PC-3 (cell line): ENCODE measurements at regions not wholly inside any gene's neighbourhood (a gene's known extent, or its start where the extent isn't known, plus 50 kb on each side); places are given as distances from the start of the nearest gene placed in this dataset.

ENCODE experiments used
- ATAC-seq: fragments of 200-7000 bp; cut with Tn5 transposase; 2 replicates; pipeline ENCODE4 v1.9.1; 2020; ENCODE audit warnings: mild to moderate bottlenecking, moderate library complexity
- BruUV-seq: library from RNA; stranded (reverse); fragments of 400-500 nt; replicated peaks from 2 replicates; lab custom pipeline; 2021; lab: Mats Ljungman, UMichigan
- CTCF ChIA-PET: fragments of 300-600 bp; sonication (Branson Sonifier 250); formaldehyde crosslinking; loops from one replicate; lab custom pipeline; 2022; ENCODE audit warnings: antibody characterized with exemption; lab: Charles Lee
- POLR2A ChIA-PET: fragments of 300-600 bp; sonication (Branson Sonifier 250); formaldehyde crosslinking; loops from one replicate; lab custom pipeline; 2022; ENCODE audit warnings: antibody characterized with exemption; ENCODE audit not compliant: unreplicated experiment; lab: Charles Lee
- DNase-seq: peaks from one replicate; pipeline ENCODE4 v3.0.0-alpha.2; 2015
- H2AFZ ChIP-seq: fragments of 300-600 bp; sonication (generic); 2 replicates; pipeline ENCODE4 v1.6.0; 2016; ENCODE audit warnings: antibody characterized with exemption, low read length
- H3F3A ChIP-seq: fragments of 300-600 bp; sonication (generic); one replicate; pipeline ENCODE4 v1.6.0; 2017; ENCODE audit warnings: antibody characterized with exemption, low read length, control low read depth, mild to moderate bottlenecking; ENCODE audit not compliant: unreplicated experiment
- H3K27ac ChIP-seq: fragments of 300-600 bp; sonication (generic); 2 replicates; pipeline ENCODE4 v1.5.1; 2016; ENCODE audit warnings: mild to moderate bottlenecking, low read length
- H3K27me3 ChIP-seq: fragments of 300-600 bp; sonication (generic); 2 replicates; pipeline ENCODE4 v1.6.1; 2016; ENCODE audit warnings: low read length, mixed read lengths
- H3K36me3 ChIP-seq: fragments of 300-600 bp; sonication (generic); 2 replicates; pipeline ENCODE4 v1.6.1; 2016; ENCODE audit warnings: low read depth, mixed run types, low read length, mixed read lengths
- H3K4me1 ChIP-seq: fragments of 300-600 bp; sonication (generic); 2 replicates; pipeline ENCODE4 v1.5.1; 2016; ENCODE audit warnings: low read length; ENCODE audit not compliant: insufficient read depth
- H3K4me2 ChIP-seq: fragments of 300-600 bp; sonication (generic); 2 replicates; pipeline ENCODE4 v1.6.0; 2016; ENCODE audit warnings: low read length
- H3K4me3 ChIP-seq: fragments of 300-600 bp; sonication (generic); 2 replicates; pipeline ENCODE4 v1.5.1; 2016; ENCODE audit warnings: mild to moderate bottlenecking, low read length, mixed read lengths
- H3K79me2 ChIP-seq: fragments of 300-600 bp; sonication (generic); 2 replicates; pipeline ENCODE4 v1.6.1; 2017; ENCODE audit warnings: low read length, mixed read lengths
- H3K9ac ChIP-seq: fragments of 300-600 bp; sonication (generic); 2 replicates; pipeline ENCODE4 v1.6.0; 2016; ENCODE audit warnings: mild to moderate bottlenecking, low read length
- H3K9me2 ChIP-seq: fragments of 300-600 bp; sonication (generic); replicated peaks from 2 replicates; pipeline ENCODE4 v1.6.1; 2016; ENCODE audit warnings: mixed run types, low read length, mixed read lengths
- H3K9me3 ChIP-seq: fragments of 300-600 bp; sonication (generic); 2 replicates; pipeline ENCODE4 v1.6.1; 2016; ENCODE audit warnings: low read length, mixed read lengths
- H4K20me1 ChIP-seq: fragments of 300-600 bp; sonication (generic); 2 replicates; pipeline ENCODE4 v1.6.1; 2016; ENCODE audit warnings: low read length, mixed read lengths
- EZH2 ChIP-seq: fragments of 300-600 bp; sonication (generic); IDR thresholded peaks from one replicate; pipeline ENCODE4 v1.6.1; 2017; ENCODE audit warnings: antibody characterized with exemption, mild to moderate bottlenecking, low read length; ENCODE audit not compliant: unreplicated experiment
- EZH2phosphoT487 ChIP-seq: fragments of 300-600 bp; sonication (generic); IDR thresholded peaks from 2 replicates; pipeline ENCODE4 v1.6.1; 2018; ENCODE audit warnings: mild to moderate bottlenecking, antibody characterized with exemption, low read length, borderline replicate concordance
- intact Hi-C: fragments of 100-400 bp; cut with micrococcal nuclease; formaldehyde crosslinking; loops from 2 replicates; pipeline ENCODE4 v1.9.0; 2023
- TF ChIP-seq, protein P1 (sequence below): fragments of 300-600 bp; sonication (generic); conservative IDR thresholded peaks from 2 replicates; pipeline ENCODE4 v1.5.1; 2017; ENCODE audit warnings: antibody characterized with exemption, low read depth, mild to moderate bottlenecking, low read length

DNA sequence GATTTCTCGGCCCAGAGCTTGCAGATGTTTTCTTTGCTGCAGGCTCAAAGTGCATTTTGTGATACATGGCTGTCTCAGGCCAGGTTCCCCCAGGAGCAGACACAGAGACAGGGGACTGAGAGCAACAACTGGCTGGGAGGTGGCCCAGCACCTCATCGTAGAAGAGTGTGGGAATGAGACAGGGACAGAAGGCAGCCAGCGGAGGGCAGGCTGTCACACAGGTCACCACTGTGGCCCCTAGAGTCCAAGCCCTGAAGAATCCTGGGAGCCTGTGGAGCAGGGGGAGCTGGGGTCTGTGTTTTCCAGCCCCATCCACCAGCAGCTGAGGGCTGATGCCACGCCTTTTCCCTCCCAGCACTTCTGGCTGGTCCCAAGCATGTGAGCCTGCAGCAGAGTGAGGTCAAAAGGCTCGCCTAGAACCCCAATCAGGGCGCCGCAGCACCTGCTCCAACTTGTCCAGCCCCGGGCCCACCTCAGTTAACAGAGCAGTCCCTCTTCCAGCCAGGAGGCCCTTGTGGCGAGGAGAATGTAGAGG is 723.8 kb downstream of the UQCRFS1 start:
- ATAC-seq = no peak
- H3K4me1 ChIP-seq = no peaks in the 10 kb centered on the region
- intact Hi-C loops = no loop called here
- no peaks in the 10 kb centered on the region for H3F3A ChIP-seq
- no peak overlapping the region for H3K4me2 ChIP-seq
- H3K79me2 ChIP-seq = no peaks in the 10 kb centered on the region
- no peaks in the 10 kb centered on the region for H3K36me3 ChIP-seq
- no peaks in the 10 kb centered on the region for H3K27me3 ChIP-seq
- no peaks in the 10 kb centered on the region for H3K9me2 ChIP-seq
- no peak overlapping the region for H3K4me3 ChIP-seq
- CTCF ChIA-PET = no interaction called here
- no peak overlapping the region for H3K9ac ChIP-seq
- TF ChIP-seq EZH2phosphoT487 = no peak
- TF ChIP-seq, protein P1, sequence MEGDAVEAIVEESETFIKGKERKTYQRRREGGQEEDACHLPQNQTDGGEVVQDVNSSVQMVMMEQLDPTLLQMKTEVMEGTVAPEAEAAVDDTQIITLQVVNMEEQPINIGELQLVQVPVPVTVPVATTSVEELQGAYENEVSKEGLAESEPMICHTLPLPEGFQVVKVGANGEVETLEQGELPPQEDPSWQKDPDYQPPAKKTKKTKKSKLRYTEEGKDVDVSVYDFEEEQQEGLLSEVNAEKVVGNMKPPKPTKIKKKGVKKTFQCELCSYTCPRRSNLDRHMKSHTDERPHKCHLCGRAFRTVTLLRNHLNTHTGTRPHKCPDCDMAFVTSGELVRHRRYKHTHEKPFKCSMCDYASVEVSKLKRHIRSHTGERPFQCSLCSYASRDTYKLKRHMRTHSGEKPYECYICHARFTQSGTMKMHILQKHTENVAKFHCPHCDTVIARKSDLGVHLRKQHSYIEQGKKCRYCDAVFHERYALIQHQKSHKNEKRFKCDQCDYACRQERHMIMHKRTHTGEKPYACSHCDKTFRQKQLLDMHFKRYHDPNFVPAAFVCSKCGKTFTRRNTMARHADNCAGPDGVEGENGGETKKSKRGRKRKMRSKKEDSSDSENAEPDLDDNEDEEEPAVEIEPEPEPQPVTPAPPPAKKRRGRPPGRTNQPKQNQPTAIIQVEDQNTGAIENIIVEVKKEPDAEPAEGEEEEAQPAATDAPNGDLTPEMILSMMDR = no peak
- no peak for TF ChIP-seq EZH2
- no peak overlapping the region for H3K27ac ChIP-seq
- POLR2A ChIA-PET = no interaction called here
- DNase-seq = no peak
- H4K20me1 ChIP-seq = no peaks in the 10 kb centered on the region
- no peak overlapping the region for H2AFZ ChIP-seq
- no TSS peak for BruUV-seq
- H3K9me3 ChIP-seq = no peaks in the 10 kb centered on the region

DNA sequence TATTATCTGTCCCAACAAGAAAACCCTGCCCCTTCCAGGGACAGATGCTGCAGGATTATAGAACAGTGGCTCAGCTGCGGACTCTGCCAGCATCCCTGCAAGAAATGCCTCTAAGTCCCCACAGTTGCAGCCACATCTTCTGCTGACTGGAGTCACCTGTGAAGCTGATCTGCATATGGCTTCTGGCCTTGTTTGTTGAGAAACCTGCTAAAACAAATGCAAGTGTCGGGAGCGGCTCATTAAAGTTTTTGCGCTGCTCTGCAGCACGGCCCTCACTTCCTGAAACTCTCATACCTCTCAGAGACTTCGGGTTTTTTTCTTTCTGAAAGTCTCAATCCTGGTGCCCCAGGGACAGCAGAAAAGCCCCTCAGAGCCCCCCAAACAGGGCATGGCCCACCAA is 725.0 kb downstream of the UQCRFS1 start:
- H4K20me1 ChIP-seq = no peaks in the 10 kb centered on the region
- H3K4me1 ChIP-seq = no peaks in the 10 kb centered on the region
- H3K9ac ChIP-seq = no peak overlapping the region
- H3K36me3 ChIP-seq = no peaks in the 10 kb centered on the region
- no peaks in the 10 kb centered on the region for H3F3A ChIP-seq
- no peaks in the 10 kb centered on the region for H3K79me2 ChIP-seq
- ChIA-PET CTCF (no interaction called here), POLR2A (no interaction called here)
- no peak overlapping the region for H3K27ac ChIP-seq
- BruUV-seq = no TSS peak
- H3K9me2 ChIP-seq = no peaks in the 10 kb centered on the region
- TF ChIP-seq, protein P1 = no peak
- TF ChIP-seq EZH2 (no peak), EZH2phosphoT487 (no peak)
- H3K9me3 ChIP-seq = no peaks in the 10 kb centered on the region
- intact Hi-C loops = no loop called here
- no peak overlapping the region for H2AFZ ChIP-seq
- no peaks in the 10 kb centered on the region for H3K27me3 ChIP-seq
- ATAC-seq (no peak), DNase-seq (no peak)
- H3K4me3 ChIP-seq = no peak overlapping the region
- H3K4me2 ChIP-seq = no peak overlapping the region

DNA sequence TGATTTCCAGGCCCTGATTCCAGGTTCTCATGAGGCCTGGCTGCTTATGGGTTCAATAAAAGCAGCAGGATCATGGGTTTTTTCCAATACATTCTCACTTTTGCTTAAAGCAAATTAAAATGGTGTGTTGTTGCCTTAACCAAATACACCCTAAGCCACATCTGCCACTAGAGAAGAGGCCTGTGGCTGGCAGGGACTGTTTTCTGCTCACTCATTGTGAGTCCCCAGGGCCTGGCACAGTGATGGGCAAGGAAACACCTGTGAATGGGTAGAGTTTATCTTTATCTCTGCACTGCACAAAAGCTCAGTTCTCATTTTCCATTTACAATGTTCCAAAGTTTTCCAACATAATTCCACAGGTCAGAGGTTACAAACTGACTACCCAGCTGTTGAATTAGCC is 726.0 kb downstream of the UQCRFS1 start:
- ATAC-seq (no peak), DNase-seq (no peak)
- TF ChIP-seq, protein P1 = no peak
- TF ChIP-seq EZH2 (no peak), EZH2phosphoT487 (no peak)
- ChIA-PET CTCF (no interaction called here), POLR2A (no interaction called here)
- Histone ChIP-seq H3K4me2 (no peak overlapping the region), H3K9me3 (no peaks in the 10 kb centered on the region), H3K4me1 (no peaks in the 10 kb centered on the region), H3K27me3 (no peaks in the 10 kb centered on the region), H4K20me1 (no peaks in the 10 kb centered on the region), H3K79me2 (no peaks in the 10 kb centered on the region), H3K36me3 (no peaks in the 10 kb centered on the region), H3K27ac (no peak overlapping the region), H3K9ac (no peak overlapping the region), H3K4me3 (no peak overlapping the region), H3F3A (no peaks in the 10 kb centered on the region), H2AFZ (no peak overlapping the region), H3K9me2 (no peaks in the 10 kb centered on the region)
- intact Hi-C loops = no loop called here
- no TSS peak for BruUV-seq
